ENCODE measurements at regions not wholly inside any gene's neighbourhood (a gene's known extent, or its start where the extent isn't known, plus 50 kb on each side); places are given as distances from the start of the nearest gene placed in this dataset.

- Histone ChIP-seq H3K27me3 (replicated peaks; ENCODE audit: insufficient read depth, low read depth, low read length, poor library complexity) (no peaks in the 10 kb centered on the region), H3K27ac (ENCODE audit: low read depth, low read length, poor library complexity, severe bottlenecking) (no peak overlapping the region), H3K4me1 (ENCODE audit: insufficient read depth, low read length, poor library complexity, severe bottlenecking) (no peaks in the 10 kb centered on the region), H3K4me3 (ENCODE audit: low read depth, low read length, poor library complexity, severe bottlenecking) (no peak overlapping the region), H3K9me3 (ENCODE audit: low read depth, low read length, poor library complexity, severe bottlenecking) (no peaks in the 10 kb centered on the region), H3K36me3 (ENCODE audit: insufficient read depth, low read length, poor library complexity, severe bottlenecking) (no peaks in the 10 kb centered on the region)
- POLR2A ChIA-PET (ENCODE audit: low non-redundant PET), result no interaction called here
- TF ChIP-seq EZH2 (IDR thresholded peaks at IDR 0.05; ENCODE audit: borderline replicate concordance, low read depth, low read length, poor library complexity, severe bottlenecking) (no peak), CTCF (conservative IDR thresholded peaks at IDR 0.05; ENCODE audit: low read depth, low read length) (no peak)
- CTCF ChIA-PET, result no interaction called here
- no peak for DNase-seq (ENCODE audit: low spot score)
- intact Hi-C loops (cut with micrococcal nuclease; ENCODE audit: unreplicated experiment), result no loop called here
- BruUV-seq (replicated peaks), result no TSS peak
These were observed 185.9 kb downstream of the NUFIP1 start for GRCh38 chr13:44803390-44803789.

- CTCF ChIA-PET, result no interaction called here
- no peak overlapping the region for H3K27ac ChIP-seq (ENCODE audit: low read depth, low read length, poor library complexity, severe bottlenecking)
- no peaks in the 10 kb centered on the region for H3K4me1 ChIP-seq (ENCODE audit: insufficient read depth, low read length, poor library complexity, severe bottlenecking)
- no peaks in the 10 kb centered on the region for H3K27me3 ChIP-seq (replicated peaks; ENCODE audit: insufficient read depth, low read depth, low read length, poor library complexity)
- TF ChIP-seq CTCF (conservative IDR thresholded peaks at IDR 0.05; ENCODE audit: low read depth, low read length), result no peak
- no peak for TF ChIP-seq EZH2 (IDR thresholded peaks at IDR 0.05; ENCODE audit: borderline replicate concordance, low read depth, low read length, poor library complexity, severe bottlenecking)
- no peaks in the 10 kb centered on the region for H3K36me3 ChIP-seq (ENCODE audit: insufficient read depth, low read length, poor library complexity, severe bottlenecking)
- H3K4me3 ChIP-seq (ENCODE audit: low read depth, low read length, poor library complexity, severe bottlenecking), result no peak overlapping the region
- DNase-seq (ENCODE audit: low spot score), result no peak
- BruUV-seq (replicated peaks), result no TSS peak
- intact Hi-C loops (cut with micrococcal nuclease; ENCODE audit: unreplicated experiment), result no loop called here
- no peaks in the 10 kb centered on the region for H3K9me3 ChIP-seq (ENCODE audit: low read depth, low read length, poor library complexity, severe bottlenecking)
- POLR2A ChIA-PET (ENCODE audit: low non-redundant PET), result no interaction called here
These were observed 186.8 kb downstream of the NUFIP1 start for GRCh38 chr13:44802491-44802890.

GRCh38 chr13:44801990-44802389, 187.3 kb downstream of the NUFIP1 start:
- TF ChIP-seq CTCF (conservative IDR thresholded peaks at IDR 0.05; ENCODE audit: low read depth, low read length) (no peak), EZH2 (IDR thresholded peaks at IDR 0.05; ENCODE audit: borderline replicate concordance, low read depth, low read length, poor library complexity, severe bottlenecking) (no peak)
- no peak overlapping the region for H3K4me3 ChIP-seq (ENCODE audit: low read depth, low read length, poor library complexity, severe bottlenecking)
- ChIA-PET POLR2A (ENCODE audit: low non-redundant PET) (no interaction called here), CTCF (no interaction called here)
- no peaks in the 10 kb centered on the region for H3K27me3 ChIP-seq (replicated peaks; ENCODE audit: insufficient read depth, low read depth, low read length, poor library complexity)
- intact Hi-C loops (cut with micrococcal nuclease; ENCODE audit: unreplicated experiment), result no loop called here
- H3K9me3 ChIP-seq (ENCODE audit: low read depth, low read length, poor library complexity, severe bottlenecking), result no peaks in the 10 kb centered on the region
- H3K4me1 ChIP-seq (ENCODE audit: insufficient read depth, low read length, poor library complexity, severe bottlenecking), result no peaks in the 10 kb centered on the region
- no TSS peak for BruUV-seq (replicated peaks)
- no peak for DNase-seq (ENCODE audit: low spot score)
- H3K27ac ChIP-seq (ENCODE audit: low read depth, low read length, poor library complexity, severe bottlenecking), result no peak overlapping the region
- no peaks in the 10 kb centered on the region for H3K36me3 ChIP-seq (ENCODE audit: insufficient read depth, low read length, poor library complexity, severe bottlenecking)
